ENCODE measurements at regions not wholly inside any gene's neighbourhood (a gene's known extent, or its start where the extent isn't known, plus 50 kb on each side); places are given as distances from the start of the nearest gene placed in this dataset.

- Histone ChIP-seq H2BK15ac (ENCODE audit: low read depth, low read length) (no peak overlapping the region), H3K79me1 (ENCODE audit: low read depth in 1 of 2, low read length in 2 of 2) (no peaks in the 10 kb centered on the region), H4K20me1 (ENCODE audit: insufficient read depth, low read length) (no peaks in the 10 kb centered on the region), H3K36me3 (ENCODE audit: control insufficient read depth, insufficient read depth, low read length) (no peaks in the 10 kb centered on the region), H3K9me1 (ENCODE audit: insufficient read depth, low read length) (no peaks in the 10 kb centered on the region), H3K56ac (ENCODE audit: extremely low read depth, insufficient read depth, low read length) (no peak overlapping the region), H3K9ac (ENCODE audit: low read depth, low read length) (no peak overlapping the region), H3K4ac (ENCODE audit: low read depth, low read length) (no peak overlapping the region), H3K18ac (ENCODE audit: low read depth, low read length) (no peak overlapping the region), H2AK5ac (ENCODE audit: low read depth, low read length) (no peak overlapping the region), H3K14ac (replicated peaks; ENCODE audit: low read depth, low read length) (no peak overlapping the region), H2BK5ac (ENCODE audit: low read depth, low read length, poor library complexity, severe bottlenecking) (no peak overlapping the region), H4K5ac (ENCODE audit: low read depth, low read length) (no peak overlapping the region), H2BK120ac (ENCODE audit: low read depth, low read length) (no peak overlapping the region), H3K4me2 (ENCODE audit: low read depth, low read length) (no peak overlapping the region), H3K27ac (ENCODE audit: insufficient read depth, low read length) (no peak overlapping the region), H2BK20ac (ENCODE audit: low read depth, low read length) (no peak overlapping the region), H4K8ac (ENCODE audit: low read depth in 2 of 2, low read length in 2 of 2) (no peak overlapping the region), H3K9me3 (ENCODE audit: control insufficient read depth, insufficient read depth, low read length) (peaks cover 2% of the 10 kb centered on the region; the same call in 1 of the 2 replicates), H3K23ac (ENCODE audit: low read depth, low read length) (no peak overlapping the region), H2AK9ac (replicated peaks; ENCODE audit: low read depth, low read length, poor library complexity) (no peak overlapping the region), H3K4me1 (ENCODE audit: control insufficient read depth, insufficient read depth, low read length) (no peaks in the 10 kb centered on the region), H4K91ac (ENCODE audit: insufficient read depth, low read depth, low read length) (no peak overlapping the region), H2AFZ (replicated peaks; ENCODE audit: low read length, poor library complexity) (no peak overlapping the region), H3K4me3 (ENCODE audit: insufficient read depth, low read depth, low read length) (no peak overlapping the region), H3K27me3 (ENCODE audit: control insufficient read depth, insufficient read depth, low read length) (peaks cover 13% of the 10 kb centered on the region)
- CTCF ChIA-PET, result interaction anchor here (0.5 to 0.6 kb wide), 3 partner anchors 39 to 799 kb away, joined by 3 read pairs; no protein-coding TSS in a partner anchor
- ATAC-seq (ENCODE audit: low read depth) (no peak), DNase-seq (no peak)
- in situ Hi-C loops (cut with MboI; ENCODE audit: low sequenced_read_pairs) (no loop called here), dilution Hi-C loops (cut with HindIII; ENCODE audit: low sequenced_read_pairs, unreplicated experiment) (no loop called here), intact Hi-C loops (cut with micrococcal nuclease) (no loop called here)
- no CpG with 5 or more reads among the region's 1 CpG for WGBS, 2 experiments (ENCODE audit: extremely low coverage in 2 of 2, insufficient read length in 1 of 2)
- no TSS peak for BruUV-seq (replicated peaks)
- POLR2A ChIA-PET (ENCODE audit: unreplicated experiment), result no interaction called here
- TF ChIP-seq ELK1 (IDR thresholded peaks at IDR 0.05; ENCODE audit: borderline replicate concordance, low read depth, low read length) (no peak), MAFK (IDR thresholded peaks at IDR 0.05; ENCODE audit: low read depth, low read length) (peak; percentile 81), CHD1 (IDR thresholded peaks at IDR 0.05; ENCODE audit: low read depth, low read length) (no peak), RCOR1 (IDR thresholded peaks at IDR 0.05; ENCODE audit: insufficient replicate concordance, low read length) (no peak)
These were observed 327.7 kb upstream of the CDH11 start for GRCh38 chr16:65449526-65449925.
